Panc1 (cell line): ENCODE measurements at regions not wholly inside any gene's neighbourhood (a gene's known extent, or its start where the extent isn't known, plus 50 kb on each side); places are given as distances from the start of the nearest gene placed in this dataset.

Source experiments
- ATAC-seq: fragments of 200-7000 bp; cut with Tn5 transposase; 2 replicates; pipeline ENCODE4 v1.9.1; 2020; ENCODE audit warnings: mild to moderate bottlenecking, moderate library complexity
- BruUV-seq: library from RNA; stranded (reverse); fragments of 400-500 nt; replicated peaks from 2 replicates; lab custom pipeline; 2021; lab: Mats Ljungman, UMichigan
- CTCF ChIA-PET: fragments of 300-600 bp; sonication (Branson Sonifier 250); formaldehyde crosslinking; loops from one replicate; lab custom pipeline; 2022; ENCODE audit warnings: antibody characterized with exemption; lab: Charles Lee
- POLR2A ChIA-PET: fragments of 300-600 bp; sonication (Branson Sonifier 250); formaldehyde crosslinking; loops from one replicate; lab custom pipeline; 2022; ENCODE audit warnings: antibody characterized with exemption; lab: Charles Lee
- DNase-seq: peaks from one replicate; pipeline ENCODE4 v3.0.0-alpha.2; 2010; ENCODE audit warnings: low read depth, low spot score
- H3K27ac ChIP-seq: 2 replicates; pipeline ENCODE4 v1.5.1; 2011; ENCODE audit warnings: mild to moderate bottlenecking, low read length, inconsistent platforms
- H3K27me3 ChIP-seq: fragments of 200-500 bp; sonication (Bioruptor generic); 2 replicates; pipeline ENCODE4 v1.6.0; 2014; ENCODE audit warnings: low read length, inconsistent platforms; ENCODE audit not compliant: control insufficient read depth, insufficient read depth
- H3K36me3 ChIP-seq: fragments of 200-500 bp; sonication (Bioruptor generic); 2 replicates; pipeline ENCODE4 v1.5.1; 2014; ENCODE audit warnings: inconsistent platforms, mild to moderate bottlenecking, low read length, moderate library complexity; ENCODE audit not compliant: control insufficient read depth, insufficient read depth
- H3K4me1 ChIP-seq: 2 replicates; pipeline ENCODE4 v1.5.1; 2011; ENCODE audit warnings: inconsistent platforms, mild to moderate bottlenecking, low read length, moderate library complexity; ENCODE audit not compliant: control insufficient read depth, insufficient read depth
- H3K4me3 ChIP-seq, 2 experiments: 2 replicates each; pipeline ENCODE4 v1.5.1; 2011 to 2012; ENCODE audit warnings: low read depth in 2 of 2, low read length in 2 of 2, mild to moderate bottlenecking in 2 of 2, inconsistent platforms in 1 of 2, moderate library complexity in 1 of 2
- H3K9me3 ChIP-seq: fragments of 200-500 bp; sonication (Bioruptor generic); 2 replicates; pipeline ENCODE4 v1.5.1; 2014; ENCODE audit warnings: low read depth, mild to moderate bottlenecking, inconsistent platforms, low read length, moderate library complexity; ENCODE audit not compliant: control insufficient read depth, insufficient read depth
- POLR2AphosphoS5 ChIP-seq: IDR thresholded peaks from 2 replicates; pipeline ENCODE4 v1.6.1; 2012; ENCODE audit warnings: mild to moderate bottlenecking, low read depth, low read length, moderate library complexity
- SIN3A ChIP-seq: IDR thresholded peaks from 2 replicates; pipeline ENCODE4 v1.6.1; 2012; ENCODE audit warnings: low read depth, mild to moderate bottlenecking, low read length, moderate library complexity, borderline replicate concordance; ENCODE audit not compliant: insufficient read depth
- TCF7L2 ChIP-seq: IDR thresholded peaks from 2 replicates; pipeline ENCODE4 v1.6.1; 2011; ENCODE audit warnings: mild to moderate bottlenecking, low read depth, low read length, inconsistent platforms
- in situ Hi-C: cut with HindIII; loops from 2 replicates; pipeline ENCODE4 v1.10.0; 2016; ENCODE audit warnings: low sequenced_read_pairs, low pct_unique_long_range_greater_than_20kb
- intact Hi-C: fragments of 100-400 bp; cut with micrococcal nuclease; formaldehyde crosslinking; loops from one replicate; pipeline ENCODE4 v1.10.0; 2022; ENCODE audit not compliant: unreplicated experiment
- TF ChIP-seq, protein P1 (sequence below), 2 experiments: IDR thresholded peaks; 2 replicates each; pipeline ENCODE4 v1.6.1; 2011 to 2012; ENCODE audit warnings: low read depth in 2 of 2, control low read depth in 1 of 2, low read length in 1 of 2, mild to moderate bottlenecking in 1 of 2, moderate library complexity in 1 of 2; ENCODE audit not compliant: insufficient read depth in 1 of 2
- TF ChIP-seq, protein P2 (sequence below): fragments of 450-650 bp; IDR thresholded peaks from 2 replicates; pipeline ENCODE4 v1.5.1; 2017; ENCODE audit warnings: mild to moderate bottlenecking

DNA sequence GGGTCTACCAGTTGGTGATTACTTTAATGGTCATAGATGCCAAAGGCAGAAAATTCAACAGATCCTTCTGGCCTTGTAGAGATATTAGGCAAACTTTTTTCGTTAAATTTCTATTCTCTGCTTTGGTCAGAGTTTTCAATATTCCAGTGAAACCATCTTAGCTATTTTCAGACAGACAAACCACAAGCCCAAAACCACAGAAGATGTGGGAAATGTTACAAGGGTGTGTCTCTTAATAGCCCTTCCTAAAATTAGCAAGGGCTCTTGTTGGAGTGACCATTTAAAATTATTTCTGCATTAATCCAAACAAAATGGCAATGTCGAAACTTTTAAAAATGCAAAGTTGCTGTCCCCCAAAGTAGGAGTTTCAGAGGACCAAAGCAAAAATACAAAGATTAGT lies 102.8 kb downstream of the ARRDC4 start:
- intact Hi-C loops, result no loop called here
- DNase-seq (no peak), ATAC-seq (no peak)
- ChIA-PET POLR2A (no interaction called here), CTCF (no interaction called here)
- no peaks in the 10 kb centered on the region for H3K4me1 ChIP-seq
- H3K9me3 ChIP-seq, result no peaks in the 10 kb centered on the region
- no peaks in the 10 kb centered on the region for H3K36me3 ChIP-seq
- H3K4me3 ChIP-seq, result no peak overlapping the region
- in situ Hi-C loops, result no loop called here
- BruUV-seq, result no TSS peak
- TF ChIP-seq SIN3A, result no peak
- TF ChIP-seq TCF7L2, result no peak
- TF ChIP-seq POLR2AphosphoS5, result no peak
- TF ChIP-seq, protein P1, sequence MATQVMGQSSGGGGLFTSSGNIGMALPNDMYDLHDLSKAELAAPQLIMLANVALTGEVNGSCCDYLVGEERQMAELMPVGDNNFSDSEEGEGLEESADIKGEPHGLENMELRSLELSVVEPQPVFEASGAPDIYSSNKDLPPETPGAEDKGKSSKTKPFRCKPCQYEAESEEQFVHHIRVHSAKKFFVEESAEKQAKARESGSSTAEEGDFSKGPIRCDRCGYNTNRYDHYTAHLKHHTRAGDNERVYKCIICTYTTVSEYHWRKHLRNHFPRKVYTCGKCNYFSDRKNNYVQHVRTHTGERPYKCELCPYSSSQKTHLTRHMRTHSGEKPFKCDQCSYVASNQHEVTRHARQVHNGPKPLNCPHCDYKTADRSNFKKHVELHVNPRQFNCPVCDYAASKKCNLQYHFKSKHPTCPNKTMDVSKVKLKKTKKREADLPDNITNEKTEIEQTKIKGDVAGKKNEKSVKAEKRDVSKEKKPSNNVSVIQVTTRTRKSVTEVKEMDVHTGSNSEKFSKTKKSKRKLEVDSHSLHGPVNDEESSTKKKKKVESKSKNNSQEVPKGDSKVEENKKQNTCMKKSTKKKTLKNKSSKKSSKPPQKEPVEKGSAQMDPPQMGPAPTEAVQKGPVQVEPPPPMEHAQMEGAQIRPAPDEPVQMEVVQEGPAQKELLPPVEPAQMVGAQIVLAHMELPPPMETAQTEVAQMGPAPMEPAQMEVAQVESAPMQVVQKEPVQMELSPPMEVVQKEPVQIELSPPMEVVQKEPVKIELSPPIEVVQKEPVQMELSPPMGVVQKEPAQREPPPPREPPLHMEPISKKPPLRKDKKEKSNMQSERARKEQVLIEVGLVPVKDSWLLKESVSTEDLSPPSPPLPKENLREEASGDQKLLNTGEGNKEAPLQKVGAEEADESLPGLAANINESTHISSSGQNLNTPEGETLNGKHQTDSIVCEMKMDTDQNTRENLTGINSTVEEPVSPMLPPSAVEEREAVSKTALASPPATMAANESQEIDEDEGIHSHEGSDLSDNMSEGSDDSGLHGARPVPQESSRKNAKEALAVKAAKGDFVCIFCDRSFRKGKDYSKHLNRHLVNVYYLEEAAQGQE (IDR thresholded peaks at IDR 0.05; ENCODE audit: insufficient read depth in 1 of 2, low read depth in 2 of 2, low read length in 1 of 2), result no peak
- TF ChIP-seq, protein P2, sequence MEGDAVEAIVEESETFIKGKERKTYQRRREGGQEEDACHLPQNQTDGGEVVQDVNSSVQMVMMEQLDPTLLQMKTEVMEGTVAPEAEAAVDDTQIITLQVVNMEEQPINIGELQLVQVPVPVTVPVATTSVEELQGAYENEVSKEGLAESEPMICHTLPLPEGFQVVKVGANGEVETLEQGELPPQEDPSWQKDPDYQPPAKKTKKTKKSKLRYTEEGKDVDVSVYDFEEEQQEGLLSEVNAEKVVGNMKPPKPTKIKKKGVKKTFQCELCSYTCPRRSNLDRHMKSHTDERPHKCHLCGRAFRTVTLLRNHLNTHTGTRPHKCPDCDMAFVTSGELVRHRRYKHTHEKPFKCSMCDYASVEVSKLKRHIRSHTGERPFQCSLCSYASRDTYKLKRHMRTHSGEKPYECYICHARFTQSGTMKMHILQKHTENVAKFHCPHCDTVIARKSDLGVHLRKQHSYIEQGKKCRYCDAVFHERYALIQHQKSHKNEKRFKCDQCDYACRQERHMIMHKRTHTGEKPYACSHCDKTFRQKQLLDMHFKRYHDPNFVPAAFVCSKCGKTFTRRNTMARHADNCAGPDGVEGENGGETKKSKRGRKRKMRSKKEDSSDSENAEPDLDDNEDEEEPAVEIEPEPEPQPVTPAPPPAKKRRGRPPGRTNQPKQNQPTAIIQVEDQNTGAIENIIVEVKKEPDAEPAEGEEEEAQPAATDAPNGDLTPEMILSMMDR, result no peak
- H3K27me3 ChIP-seq, result no peaks in the 10 kb centered on the region
- H3K27ac ChIP-seq, result no peak overlapping the region

DNA sequence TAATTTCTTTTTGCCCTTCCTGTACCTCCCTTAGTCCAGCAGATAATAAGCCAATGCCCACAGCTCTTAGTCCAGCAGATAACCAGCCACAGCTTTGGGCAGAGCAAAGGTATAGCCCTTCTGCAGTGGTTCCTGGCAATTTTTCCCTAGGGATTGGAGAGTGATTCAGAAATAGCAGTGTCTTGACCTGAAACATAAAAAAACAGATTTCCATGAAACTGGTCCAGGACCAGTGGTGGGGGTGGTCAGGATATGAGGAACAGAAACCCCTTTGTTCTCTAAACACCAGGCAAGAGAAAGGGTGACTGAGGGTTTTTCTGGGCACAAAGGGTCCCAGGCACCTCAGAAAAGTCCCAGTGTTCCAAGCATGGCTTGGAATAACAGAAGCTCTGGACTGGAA lies 103.4 kb downstream of the ARRDC4 start:
- TF ChIP-seq, protein P2, result no peak
- TF ChIP-seq TCF7L2 (no peak), POLR2AphosphoS5 (no peak), SIN3A (no peak)
- TF ChIP-seq, protein P1 (IDR thresholded peaks at IDR 0.05; ENCODE audit: insufficient read depth in 1 of 2, low read depth in 2 of 2, low read length in 1 of 2), result no peak
- H3K27me3 ChIP-seq, result no peaks in the 10 kb centered on the region
- POLR2A ChIA-PET, result no interaction called here
- intact Hi-C loops, result no loop called here
- CTCF ChIA-PET, result no interaction called here
- DNase-seq, result no peak
- in situ Hi-C loops, result no loop called here
- no peak for ATAC-seq
- H3K4me3 ChIP-seq, result no peak overlapping the region
- no peak overlapping the region for H3K27ac ChIP-seq
- BruUV-seq, result no TSS peak
- no peaks in the 10 kb centered on the region for H3K9me3 ChIP-seq
- H3K4me1 ChIP-seq, result no peaks in the 10 kb centered on the region
- no peaks in the 10 kb centered on the region for H3K36me3 ChIP-seq
